ENCODE measurements at regions not wholly inside any gene's neighbourhood (a gene's known extent, or its start where the extent isn't known, plus 50 kb on each side); places are given as distances from the start of the nearest gene placed in this dataset.

- in situ Hi-C loops (cut with HindIII; ENCODE audit: low sequenced_read_pairs) = no loop called here
- TF ChIP-seq, protein P1, sequence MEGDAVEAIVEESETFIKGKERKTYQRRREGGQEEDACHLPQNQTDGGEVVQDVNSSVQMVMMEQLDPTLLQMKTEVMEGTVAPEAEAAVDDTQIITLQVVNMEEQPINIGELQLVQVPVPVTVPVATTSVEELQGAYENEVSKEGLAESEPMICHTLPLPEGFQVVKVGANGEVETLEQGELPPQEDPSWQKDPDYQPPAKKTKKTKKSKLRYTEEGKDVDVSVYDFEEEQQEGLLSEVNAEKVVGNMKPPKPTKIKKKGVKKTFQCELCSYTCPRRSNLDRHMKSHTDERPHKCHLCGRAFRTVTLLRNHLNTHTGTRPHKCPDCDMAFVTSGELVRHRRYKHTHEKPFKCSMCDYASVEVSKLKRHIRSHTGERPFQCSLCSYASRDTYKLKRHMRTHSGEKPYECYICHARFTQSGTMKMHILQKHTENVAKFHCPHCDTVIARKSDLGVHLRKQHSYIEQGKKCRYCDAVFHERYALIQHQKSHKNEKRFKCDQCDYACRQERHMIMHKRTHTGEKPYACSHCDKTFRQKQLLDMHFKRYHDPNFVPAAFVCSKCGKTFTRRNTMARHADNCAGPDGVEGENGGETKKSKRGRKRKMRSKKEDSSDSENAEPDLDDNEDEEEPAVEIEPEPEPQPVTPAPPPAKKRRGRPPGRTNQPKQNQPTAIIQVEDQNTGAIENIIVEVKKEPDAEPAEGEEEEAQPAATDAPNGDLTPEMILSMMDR (IDR thresholded peaks at IDR 0.05; ENCODE audit: low read depth, low read length) = peak; percentile 35
- H3K4me3 ChIP-seq (ENCODE audit: low read depth, low read length) = no peak overlapping the region
- DNase-seq (ENCODE audit: low read depth, low spot score) = no peak
These were observed 50.9 kb upstream of the BCAR3 start for GRCh38 chr1:93732514-93732913.

All from astrocyte of the spinal cord (primary cell).